NOMO-1 treated with DMSO at 0.1 percent for 48 hours (cell line): ENCODE measurements at regions not wholly inside any gene's neighbourhood (a gene's known extent, or its start where the extent isn't known, plus 50 kb on each side); places are given as distances from the start of the nearest gene placed in this dataset.
"Not testable (repeated sequence)": the region's sequence is repeated elsewhere in the genome, so short reads cannot be mapped to it uniquely, and the experiment has no call there.

Experiments used
- DNase-seq: peaks from one replicate; lab custom pipeline; 2025; ENCODE audit not compliant: unreplicated experiment; lab: John Stamatoyannopoulos, UW

DNA sequence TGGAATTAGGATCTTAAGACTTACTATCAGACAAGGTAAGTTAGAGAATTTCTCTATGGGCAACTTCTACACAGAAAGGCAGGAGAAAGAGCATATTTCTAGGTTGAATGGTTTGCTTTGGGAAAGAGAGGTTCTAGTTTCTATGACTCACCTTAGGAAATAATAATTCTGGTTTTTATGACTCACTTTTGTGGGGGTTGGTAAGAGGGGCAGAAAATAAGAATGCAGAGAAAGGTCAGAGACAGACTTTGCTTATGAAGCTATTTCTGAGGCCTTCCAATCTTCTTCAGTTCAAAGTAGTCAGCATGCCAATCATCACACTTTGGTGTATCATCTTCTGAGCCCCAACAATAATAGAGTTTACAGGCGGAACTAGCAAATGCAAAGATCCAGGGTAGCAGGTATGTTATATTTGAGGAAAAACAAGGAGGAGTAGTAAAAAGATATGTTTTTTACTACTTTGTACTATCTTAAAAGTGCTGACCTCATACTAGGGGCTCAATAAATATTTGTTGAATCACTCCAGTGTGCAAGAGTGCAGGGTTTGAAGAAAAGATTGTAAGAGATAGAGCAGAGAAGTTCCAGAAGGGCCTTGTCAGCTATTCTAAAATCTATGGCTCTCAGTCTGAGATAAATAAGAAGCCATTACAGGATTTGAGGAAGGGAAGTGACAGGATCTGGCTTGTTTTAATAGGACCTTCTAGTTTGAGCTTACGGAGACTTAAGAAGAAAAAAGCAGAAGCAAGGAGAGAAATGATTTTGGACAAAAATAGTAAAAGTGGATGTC is 56.7 kb upstream of the LRFN5 start:
- DNase-seq, result no peak

DNA sequence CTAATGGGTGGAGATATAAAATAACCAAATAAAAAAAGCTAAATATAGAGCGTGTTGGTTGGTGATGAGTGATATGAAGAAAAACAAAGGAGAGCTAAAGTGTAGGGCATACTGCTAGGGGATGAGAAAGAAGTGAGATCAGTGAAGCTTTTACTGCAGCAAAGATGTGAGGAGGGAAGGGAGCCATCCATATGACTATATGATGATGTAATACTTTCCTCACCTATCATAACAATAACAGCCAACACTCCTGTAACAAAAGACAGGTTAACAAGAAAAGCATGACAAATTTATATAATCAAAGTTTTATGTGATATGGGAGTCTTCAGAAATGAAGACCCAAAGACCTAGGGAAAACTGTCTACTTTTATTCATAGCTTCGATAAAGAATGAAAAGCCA is 57.4 kb upstream of the LRFN5 start:
- no peak for DNase-seq

DNA sequence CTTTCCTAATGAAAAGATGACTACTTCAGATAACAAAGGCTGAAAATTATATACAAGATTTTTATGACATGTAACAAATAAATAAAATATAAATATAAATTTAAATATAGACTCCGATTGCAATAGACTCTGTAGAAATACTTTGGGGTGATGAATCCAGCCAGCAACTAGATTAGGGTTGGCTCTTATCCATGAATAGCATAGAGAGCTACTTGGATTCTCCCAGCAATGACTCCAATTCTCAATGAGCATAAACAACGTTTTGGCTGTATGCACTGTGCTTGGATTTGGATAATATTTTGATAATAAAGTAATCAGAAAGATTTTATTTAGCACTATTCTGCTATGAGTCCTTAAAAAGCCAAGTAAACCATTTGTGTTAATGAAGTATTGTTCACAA is 58.0 kb upstream of the LRFN5 start:
- no peak for DNase-seq

- no peak for DNase-seq
Measured at GRCh38 chr14:41541333-41541732, 65.3 kb upstream of the LRFN5 start.

GRCh38 chr14:41532255-41532654 is 74.4 kb upstream of the LRFN5 start:
- no peak for DNase-seq

DNA sequence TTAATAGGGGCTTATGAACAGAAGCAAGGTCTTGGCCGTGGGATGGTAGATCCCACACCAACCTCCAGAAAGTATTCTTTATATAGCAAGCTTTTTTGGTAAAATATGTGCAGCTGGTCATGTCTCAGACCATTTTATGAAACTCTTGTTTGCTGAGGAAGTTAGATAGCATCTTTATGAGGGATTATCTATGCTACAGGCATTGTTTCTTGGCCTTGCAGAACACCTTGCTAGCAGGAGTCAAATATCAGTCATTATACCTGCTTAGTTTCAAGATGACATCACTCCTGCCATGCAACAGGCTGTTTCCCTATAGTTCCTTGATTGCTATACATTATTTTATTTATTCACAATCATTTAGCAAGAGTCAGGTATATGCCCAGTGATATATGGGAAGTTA is 84.8 kb upstream of the LRFN5 start:
- DNase-seq, result no peak

DNA sequence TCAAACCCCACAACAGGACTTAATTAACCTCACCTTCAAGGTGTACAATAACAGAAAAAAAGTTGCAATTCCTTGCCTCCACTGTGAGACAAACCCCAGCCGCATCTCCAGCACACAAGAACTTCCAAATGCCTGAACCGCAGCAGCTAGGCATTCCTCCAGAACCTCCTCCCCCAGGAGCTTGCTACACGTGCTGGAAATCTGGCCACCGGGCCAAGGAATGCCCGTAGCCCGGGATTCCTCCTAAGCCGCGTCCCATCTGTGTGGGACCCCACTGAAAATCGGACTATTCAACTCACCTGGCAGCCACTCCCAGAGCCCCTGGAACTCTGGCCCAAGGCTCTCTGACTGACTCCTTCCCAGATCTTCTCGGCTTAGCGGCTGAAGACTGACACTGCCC is 88.6 kb upstream of the LRFN5 start:
- DNase-seq, result not testable (repeated sequence)

- no peak for DNase-seq
Measured at GRCh38 chr14:41506552-41506951, 100.1 kb upstream of the LRFN5 start.

DNA sequence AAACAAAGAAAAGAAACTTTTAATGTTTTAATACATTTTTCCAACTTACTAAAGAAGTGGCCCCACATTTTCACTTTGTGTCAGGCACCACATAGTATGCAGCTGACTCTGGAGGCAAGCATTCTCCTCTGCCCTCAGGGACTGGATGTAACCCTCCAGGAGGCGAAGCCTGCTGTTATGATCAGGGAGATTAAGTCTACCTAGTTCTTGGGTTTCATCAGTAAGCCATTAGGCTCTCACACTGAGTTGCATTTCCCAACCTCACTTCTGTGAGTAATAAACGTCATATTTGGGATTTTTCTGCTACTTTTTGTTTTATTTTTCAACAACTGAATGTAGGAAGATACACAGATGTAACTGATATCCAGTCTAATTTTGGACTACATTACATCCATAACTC is 101.2 kb upstream of the LRFN5 start:
- DNase-seq, result no peak

GRCh38 chr14:41498959-41499358 is 107.7 kb upstream of the LRFN5 start:
- no peak for DNase-seq

- DNase-seq, result no peak
Measured at GRCh38 chr14:41490323-41490722, 116.4 kb upstream of the LRFN5 start.

- no peak for DNase-seq
Measured at GRCh38 chr14:41489315-41489972, 117.2 kb upstream of the LRFN5 start.

DNA sequence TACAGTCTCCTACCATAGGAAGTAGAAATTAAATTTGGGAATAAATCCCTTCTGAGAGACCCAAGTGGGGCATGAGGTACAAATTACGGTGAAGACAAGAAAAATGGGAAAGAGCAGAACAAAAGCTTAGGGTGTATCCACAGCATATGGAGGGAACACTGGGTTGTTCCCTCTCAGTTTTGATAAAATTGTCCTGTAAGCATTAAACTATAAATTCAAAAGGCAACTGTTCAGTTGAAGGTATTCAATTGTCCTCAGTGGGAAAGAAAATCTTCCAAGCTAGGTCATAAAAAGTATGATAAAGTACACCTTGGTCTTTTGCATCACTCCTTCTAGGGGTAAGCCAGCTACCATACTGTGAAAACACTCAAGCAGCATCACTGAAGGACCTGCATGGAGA is 118.3 kb upstream of the LRFN5 start:
- DNase-seq, result no peak

- DNase-seq, result no peak
Measured at GRCh38 chr14:41482861-41483260, 123.8 kb upstream of the LRFN5 start.

- no peak for DNase-seq
Measured at GRCh38 chr14:41476526-41476925, 130.2 kb upstream of the LRFN5 start.

- DNase-seq, result no peak
Measured at GRCh38 chr14:41461380-41461779, 145.3 kb upstream of the LRFN5 start.

DNA sequence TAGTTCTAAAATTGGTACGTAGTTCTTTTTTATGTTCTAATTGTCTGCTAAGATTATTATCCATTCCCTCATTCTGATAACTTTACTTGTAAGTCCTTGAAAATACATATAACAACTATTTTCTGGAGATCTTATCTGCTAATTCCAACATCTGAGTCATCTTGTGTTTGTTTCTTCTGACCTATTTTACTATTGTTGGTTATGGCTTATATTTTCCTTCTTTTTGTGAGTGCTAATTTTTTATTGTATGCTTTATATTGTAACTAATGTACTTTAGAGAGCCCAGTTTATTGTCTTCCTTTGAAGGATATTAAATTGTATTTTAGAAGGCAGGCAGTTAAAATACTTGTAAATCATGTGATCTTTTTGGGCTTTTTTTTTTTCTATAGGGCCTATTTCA is 149.3 kb upstream of the LRFN5 start:
- no peak for DNase-seq

GRCh38 chr14:41449066-41449465 is 157.6 kb upstream of the LRFN5 start:
- DNase-seq, result no peak

DNA sequence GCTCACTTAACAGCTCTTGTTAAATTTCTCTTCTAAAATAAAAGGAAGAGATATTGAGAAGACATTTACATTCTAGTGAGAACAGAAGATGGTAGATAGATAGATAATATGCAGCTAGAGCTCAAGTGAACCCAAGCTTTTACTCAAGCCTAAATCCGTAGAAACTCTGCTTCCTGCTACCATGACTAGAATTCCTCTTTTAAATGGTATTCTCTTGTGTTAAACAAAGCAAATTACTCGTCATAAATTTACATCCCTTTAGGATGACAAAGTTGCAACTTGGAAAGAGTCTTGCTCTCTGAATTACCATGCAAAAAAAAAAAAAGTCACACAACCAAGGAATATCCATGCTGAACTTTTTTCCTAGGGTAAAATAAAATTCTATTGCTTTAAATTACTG is 160.7 kb upstream of the LRFN5 start:
- DNase-seq, result no peak

DNA sequence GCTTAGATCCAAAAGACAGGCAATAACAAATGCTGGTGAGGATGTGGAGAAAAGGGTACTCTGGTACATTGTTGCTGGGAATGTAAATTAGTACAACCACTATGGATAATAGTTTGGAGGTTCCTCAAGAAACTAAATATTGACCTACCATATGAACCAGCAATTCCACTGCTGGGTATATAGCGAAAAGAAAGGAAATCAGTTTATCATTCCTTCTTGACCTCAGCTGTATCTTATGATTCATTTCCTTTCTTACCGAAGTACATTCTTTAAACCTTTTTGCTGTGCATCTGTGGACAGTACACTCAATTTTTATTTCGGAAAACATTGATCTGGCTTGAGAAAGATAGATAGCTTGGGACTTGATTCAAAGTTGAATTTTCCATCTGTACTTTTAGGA is 183.2 kb upstream of the LRFN5 start:
- DNase-seq, result no peak

GRCh38 chr14:41421308-41421707 is 185.4 kb upstream of the LRFN5 start:
- DNase-seq, result not testable (repeated sequence)

- no peak for DNase-seq
Measured at GRCh38 chr14:41419709-41420108, 187.0 kb upstream of the LRFN5 start.

DNA sequence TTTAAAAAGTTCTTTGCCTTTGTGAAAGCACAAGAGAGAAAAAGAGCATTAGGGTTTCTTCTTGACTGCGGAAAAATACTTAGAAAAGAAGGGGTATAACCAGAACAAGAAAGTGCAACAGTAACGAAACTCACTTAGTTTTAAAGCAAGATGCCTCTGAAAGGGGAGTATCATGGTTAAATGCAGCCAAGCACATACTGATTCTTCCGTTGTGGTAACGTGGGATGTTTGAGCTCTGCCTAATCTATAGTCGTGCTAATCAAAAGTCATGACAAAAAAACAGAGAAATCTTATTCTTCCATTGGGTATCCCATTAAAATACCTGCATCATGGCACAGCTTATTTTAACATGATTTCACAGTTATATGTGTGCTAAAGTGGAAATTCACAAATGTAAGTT is 187.8 kb upstream of the LRFN5 start:
- DNase-seq, result no peak
